Liver (tissue), 3 donors: ENCODE measurements at regions not wholly inside any gene's neighbourhood (a gene's known extent, or its start where the extent isn't known, plus 50 kb on each side); places are given as distances from the start of the nearest gene placed in this dataset.

Source experiments
- ATF3 ChIP-seq: IDR thresholded peaks from 2 replicates; pipeline ENCODE4 v1.6.1; 2016; ENCODE audit warnings: antibody characterized with exemption
- FOXA2 ChIP-seq: IDR thresholded peaks from 2 replicates; pipeline ENCODE4 v1.6.1; 2016; ENCODE audit warnings: antibody characterized with exemption
- HNF4A ChIP-seq, 2 donors: conservative IDR thresholded peaks; 2 replicates each; pipeline ENCODE4 v1.6.1; 2016; ENCODE audit warnings: antibody characterized with exemption in 2 of 2, mild to moderate bottlenecking in 2 of 2
- JUND ChIP-seq, 2 donors: IDR thresholded peaks; 2 replicates each; pipeline ENCODE4 v1.6.1; 2016; ENCODE audit warnings: antibody characterized with exemption in 2 of 2
- RAD21 ChIP-seq, 2 donors: IDR thresholded peaks; 2 replicates each; pipeline ENCODE4 v1.6.1; 2016; ENCODE audit warnings: antibody characterized with exemption in 2 of 2, mild to moderate bottlenecking in 2 of 2
- REST ChIP-seq: IDR thresholded peaks from 2 replicates; pipeline ENCODE4 v1.6.1; 2016; ENCODE audit warnings: antibody characterized with exemption, mild to moderate bottlenecking
- SP1 ChIP-seq: IDR thresholded peaks from 2 replicates; pipeline ENCODE4 v1.6.1; 2018; ENCODE audit warnings: antibody characterized with exemption, mild to moderate bottlenecking
- TAF1 ChIP-seq: conservative IDR thresholded peaks from 2 replicates; pipeline ENCODE4 v1.6.1; 2016; ENCODE audit warnings: antibody characterized with exemption, mild to moderate bottlenecking
- YY1 ChIP-seq: IDR thresholded peaks from 2 replicates; pipeline ENCODE4 v1.6.1; 2016; ENCODE audit warnings: antibody characterized with exemption, mild to moderate bottlenecking
- TF ChIP-seq, protein P1 (sequence below): fragments of 150-350 bp; IDR thresholded peaks from 2 replicates; pipeline ENCODE4 v1.5.1; 2017; ENCODE audit warnings: improper control_type of control experiment, low read depth, low read length; ENCODE audit not compliant: missing input control
- TF ChIP-seq, protein P2 (sequence below): IDR thresholded peaks from 2 replicates; pipeline ENCODE4 v1.6.1; 2016; ENCODE audit warnings: antibody characterized with exemption
- donor health status: healthy.
- donor health status: healthy.

DNA sequence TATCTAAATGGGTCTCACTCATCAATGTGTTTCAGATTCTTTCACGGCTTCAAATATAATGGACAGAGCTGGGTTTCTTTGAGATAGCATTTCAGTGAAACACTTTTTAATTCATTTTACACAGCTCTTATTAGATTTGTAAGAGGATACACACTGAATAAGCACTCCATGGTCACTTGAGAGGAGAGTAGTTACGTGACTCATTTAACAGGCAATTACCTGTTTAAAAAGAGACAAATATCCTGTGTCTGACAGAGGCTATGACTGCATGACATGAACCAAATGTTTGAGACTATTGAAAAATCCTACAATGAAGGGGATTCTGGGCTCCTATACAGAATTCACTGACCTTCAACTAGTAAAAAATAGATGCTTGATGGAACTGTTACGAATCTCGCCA lies 786.9 kb downstream of the EPHA4 start:
- TF ChIP-seq ATF3: no peak
- TF ChIP-seq REST: no peak
- no peak for TF ChIP-seq YY1
- no peak for TF ChIP-seq SP1
- TF ChIP-seq TAF1: no peak
- TF ChIP-seq JUND (IDR thresholded peaks at IDR 0.05): no peak
- TF ChIP-seq, protein P1, sequence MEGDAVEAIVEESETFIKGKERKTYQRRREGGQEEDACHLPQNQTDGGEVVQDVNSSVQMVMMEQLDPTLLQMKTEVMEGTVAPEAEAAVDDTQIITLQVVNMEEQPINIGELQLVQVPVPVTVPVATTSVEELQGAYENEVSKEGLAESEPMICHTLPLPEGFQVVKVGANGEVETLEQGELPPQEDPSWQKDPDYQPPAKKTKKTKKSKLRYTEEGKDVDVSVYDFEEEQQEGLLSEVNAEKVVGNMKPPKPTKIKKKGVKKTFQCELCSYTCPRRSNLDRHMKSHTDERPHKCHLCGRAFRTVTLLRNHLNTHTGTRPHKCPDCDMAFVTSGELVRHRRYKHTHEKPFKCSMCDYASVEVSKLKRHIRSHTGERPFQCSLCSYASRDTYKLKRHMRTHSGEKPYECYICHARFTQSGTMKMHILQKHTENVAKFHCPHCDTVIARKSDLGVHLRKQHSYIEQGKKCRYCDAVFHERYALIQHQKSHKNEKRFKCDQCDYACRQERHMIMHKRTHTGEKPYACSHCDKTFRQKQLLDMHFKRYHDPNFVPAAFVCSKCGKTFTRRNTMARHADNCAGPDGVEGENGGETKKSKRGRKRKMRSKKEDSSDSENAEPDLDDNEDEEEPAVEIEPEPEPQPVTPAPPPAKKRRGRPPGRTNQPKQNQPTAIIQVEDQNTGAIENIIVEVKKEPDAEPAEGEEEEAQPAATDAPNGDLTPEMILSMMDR: no peak
- TF ChIP-seq, protein P2, sequence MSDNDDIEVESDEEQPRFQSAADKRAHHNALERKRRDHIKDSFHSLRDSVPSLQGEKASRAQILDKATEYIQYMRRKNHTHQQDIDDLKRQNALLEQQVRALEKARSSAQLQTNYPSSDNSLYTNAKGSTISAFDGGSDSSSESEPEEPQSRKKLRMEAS: no peak
- no peak for TF ChIP-seq HNF4A (conservative IDR thresholded peaks at IDR 0.05)
- no peak for TF ChIP-seq RAD21 (IDR thresholded peaks at IDR 0.05)
- TF ChIP-seq FOXA2: no peak
